ENCODE measurements at regions not wholly inside any gene's neighbourhood (a gene's known extent, or its start where the extent isn't known, plus 50 kb on each side); places are given as distances from the start of the nearest gene placed in this dataset.
"Not testable (repeated sequence)": the region's sequence is repeated elsewhere in the genome, so short reads cannot be mapped to it uniquely, and the experiment has no call there.

DNA sequence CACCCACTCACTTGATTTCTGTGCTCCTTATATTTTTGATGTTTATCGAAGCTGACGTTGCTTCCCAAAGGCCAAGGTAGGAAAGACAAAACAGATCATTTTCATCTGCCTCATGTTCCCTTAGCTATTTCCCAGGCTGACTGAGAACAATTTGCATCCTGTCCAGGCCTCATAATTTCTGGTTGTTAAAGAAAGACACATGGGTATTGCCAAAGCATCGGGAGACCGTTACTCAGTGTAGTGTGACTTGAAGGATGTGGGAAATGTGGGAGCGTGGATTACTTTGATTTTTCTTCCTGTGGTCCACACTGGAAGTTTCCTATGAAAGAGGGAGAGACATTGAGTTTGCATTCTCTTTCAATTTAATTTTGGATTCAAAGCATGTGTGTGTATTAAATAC lies 204.6 kb downstream of the TRIB2 start:
- no peak for DNase-seq (ENCODE audit: low read depth in 1 of 2, low spot score in 1 of 2)
- Histone ChIP-seq H3K27ac (replicated peaks) (no peak overlapping the region), H3K27me3 (ENCODE audit: insufficient read depth, poor library complexity, severe bottlenecking) (no peaks in the 10 kb centered on the region), H3K4me3 (replicated peaks; ENCODE audit: insufficient read depth, low read length) (no peak overlapping the region)
- TF ChIP-seq, protein P1, sequence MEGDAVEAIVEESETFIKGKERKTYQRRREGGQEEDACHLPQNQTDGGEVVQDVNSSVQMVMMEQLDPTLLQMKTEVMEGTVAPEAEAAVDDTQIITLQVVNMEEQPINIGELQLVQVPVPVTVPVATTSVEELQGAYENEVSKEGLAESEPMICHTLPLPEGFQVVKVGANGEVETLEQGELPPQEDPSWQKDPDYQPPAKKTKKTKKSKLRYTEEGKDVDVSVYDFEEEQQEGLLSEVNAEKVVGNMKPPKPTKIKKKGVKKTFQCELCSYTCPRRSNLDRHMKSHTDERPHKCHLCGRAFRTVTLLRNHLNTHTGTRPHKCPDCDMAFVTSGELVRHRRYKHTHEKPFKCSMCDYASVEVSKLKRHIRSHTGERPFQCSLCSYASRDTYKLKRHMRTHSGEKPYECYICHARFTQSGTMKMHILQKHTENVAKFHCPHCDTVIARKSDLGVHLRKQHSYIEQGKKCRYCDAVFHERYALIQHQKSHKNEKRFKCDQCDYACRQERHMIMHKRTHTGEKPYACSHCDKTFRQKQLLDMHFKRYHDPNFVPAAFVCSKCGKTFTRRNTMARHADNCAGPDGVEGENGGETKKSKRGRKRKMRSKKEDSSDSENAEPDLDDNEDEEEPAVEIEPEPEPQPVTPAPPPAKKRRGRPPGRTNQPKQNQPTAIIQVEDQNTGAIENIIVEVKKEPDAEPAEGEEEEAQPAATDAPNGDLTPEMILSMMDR (IDR thresholded peaks at IDR 0.05; ENCODE audit: insufficient read depth, low read length): no peak
- no peak for TF ChIP-seq GABPA (IDR thresholded peaks at IDR 0.05; ENCODE audit: low read depth)
- TF ChIP-seq, protein P2, sequence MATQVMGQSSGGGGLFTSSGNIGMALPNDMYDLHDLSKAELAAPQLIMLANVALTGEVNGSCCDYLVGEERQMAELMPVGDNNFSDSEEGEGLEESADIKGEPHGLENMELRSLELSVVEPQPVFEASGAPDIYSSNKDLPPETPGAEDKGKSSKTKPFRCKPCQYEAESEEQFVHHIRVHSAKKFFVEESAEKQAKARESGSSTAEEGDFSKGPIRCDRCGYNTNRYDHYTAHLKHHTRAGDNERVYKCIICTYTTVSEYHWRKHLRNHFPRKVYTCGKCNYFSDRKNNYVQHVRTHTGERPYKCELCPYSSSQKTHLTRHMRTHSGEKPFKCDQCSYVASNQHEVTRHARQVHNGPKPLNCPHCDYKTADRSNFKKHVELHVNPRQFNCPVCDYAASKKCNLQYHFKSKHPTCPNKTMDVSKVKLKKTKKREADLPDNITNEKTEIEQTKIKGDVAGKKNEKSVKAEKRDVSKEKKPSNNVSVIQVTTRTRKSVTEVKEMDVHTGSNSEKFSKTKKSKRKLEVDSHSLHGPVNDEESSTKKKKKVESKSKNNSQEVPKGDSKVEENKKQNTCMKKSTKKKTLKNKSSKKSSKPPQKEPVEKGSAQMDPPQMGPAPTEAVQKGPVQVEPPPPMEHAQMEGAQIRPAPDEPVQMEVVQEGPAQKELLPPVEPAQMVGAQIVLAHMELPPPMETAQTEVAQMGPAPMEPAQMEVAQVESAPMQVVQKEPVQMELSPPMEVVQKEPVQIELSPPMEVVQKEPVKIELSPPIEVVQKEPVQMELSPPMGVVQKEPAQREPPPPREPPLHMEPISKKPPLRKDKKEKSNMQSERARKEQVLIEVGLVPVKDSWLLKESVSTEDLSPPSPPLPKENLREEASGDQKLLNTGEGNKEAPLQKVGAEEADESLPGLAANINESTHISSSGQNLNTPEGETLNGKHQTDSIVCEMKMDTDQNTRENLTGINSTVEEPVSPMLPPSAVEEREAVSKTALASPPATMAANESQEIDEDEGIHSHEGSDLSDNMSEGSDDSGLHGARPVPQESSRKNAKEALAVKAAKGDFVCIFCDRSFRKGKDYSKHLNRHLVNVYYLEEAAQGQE (IDR thresholded peaks at IDR 0.05; ENCODE audit: insufficient replicate concordance, low read depth): no peak
- TF ChIP-seq SPI1 (IDR thresholded peaks at IDR 0.05; ENCODE audit: borderline replicate concordance, low read depth): no peak
- TF ChIP-seq POLR2AphosphoS5 (IDR thresholded peaks at IDR 0.05; ENCODE audit: low read depth): no peak

DNA sequence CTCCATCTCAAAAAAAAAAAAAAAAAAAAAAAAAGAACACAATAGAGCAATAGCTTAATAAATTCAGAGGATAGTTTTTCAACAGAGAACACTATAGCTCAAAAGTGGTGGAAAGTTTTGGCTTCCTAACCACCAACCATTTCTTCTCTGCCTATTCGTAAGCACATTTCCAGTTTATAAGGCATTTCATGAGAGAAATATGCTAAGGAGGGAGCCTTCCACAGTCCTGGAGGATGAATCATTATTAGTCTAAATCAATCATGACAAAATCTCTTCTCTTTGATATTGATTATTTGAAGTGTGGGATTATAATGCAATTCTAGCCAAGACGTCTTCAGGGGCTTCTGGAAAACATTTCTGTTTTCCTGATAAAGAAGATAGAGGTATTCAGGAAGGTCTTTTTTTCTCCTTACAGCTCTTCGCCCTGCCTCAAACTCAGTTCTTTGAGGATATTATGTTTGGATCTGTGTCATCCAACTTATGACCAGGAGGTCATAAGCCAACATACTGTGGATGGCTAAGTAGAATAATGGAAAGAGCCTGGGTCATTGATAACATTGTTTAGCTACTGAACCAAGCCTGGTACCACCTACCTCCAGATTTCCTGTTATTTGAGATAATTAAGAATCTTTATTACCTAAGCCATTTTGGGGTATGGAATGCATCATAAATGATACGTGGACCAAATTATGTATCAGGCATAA lies 207.3 kb downstream of the TRIB2 start:
- TF ChIP-seq, protein P1 (IDR thresholded peaks at IDR 0.05; ENCODE audit: insufficient read depth, low read length): no peak
- TF ChIP-seq SPI1 (IDR thresholded peaks at IDR 0.05; ENCODE audit: borderline replicate concordance, low read depth): no peak
- Histone ChIP-seq H3K4me3 (replicated peaks; ENCODE audit: insufficient read depth, low read length) (no peak overlapping the region), H3K27ac (replicated peaks) (no peak overlapping the region), H3K27me3 (ENCODE audit: insufficient read depth, poor library complexity, severe bottlenecking) (no peaks in the 10 kb centered on the region)
- no peak for DNase-seq (ENCODE audit: low read depth in 1 of 2, low spot score in 1 of 2)

DNA sequence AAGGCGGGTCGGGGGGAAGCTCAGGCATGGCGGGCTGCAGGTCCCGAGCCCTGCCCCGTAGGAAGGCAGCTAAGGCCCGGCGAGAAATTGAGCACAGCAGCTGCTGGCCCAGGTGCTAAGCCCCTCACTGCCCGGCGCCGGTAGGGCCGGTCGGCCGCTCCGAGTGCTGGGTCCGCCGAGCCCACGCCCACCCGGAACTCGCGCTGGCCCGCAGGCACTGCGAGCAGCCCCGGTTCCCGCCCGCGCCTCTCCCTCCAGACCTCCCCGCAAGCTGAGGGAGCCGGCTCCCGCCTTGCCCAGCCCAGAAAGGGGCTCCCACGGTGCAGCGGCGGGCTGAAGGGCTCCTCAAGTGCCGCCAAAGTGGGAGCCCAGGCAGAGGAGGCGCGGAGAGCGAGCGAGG lies 209.9 kb downstream of the TRIB2 start:
- not testable (repeated sequence) for DNase-seq (ENCODE audit: low read depth in 1 of 2, low spot score in 1 of 2); H3K4me3 ChIP-seq (replicated peaks; ENCODE audit: insufficient read depth, low read length); H3K27ac ChIP-seq (replicated peaks); H3K27me3 ChIP-seq (ENCODE audit: insufficient read depth, poor library complexity, severe bottlenecking)

GRCh38 chr2:12928197-12928774 lies 211.6 kb downstream of the TRIB2 start:
- Histone ChIP-seq H3K27ac (replicated peaks) (no peak overlapping the region), H3K4me3 (replicated peaks; ENCODE audit: insufficient read depth, low read length) (no peak overlapping the region), H3K27me3 (ENCODE audit: insufficient read depth, poor library complexity, severe bottlenecking) (no peaks in the 10 kb centered on the region)
- TF ChIP-seq GABPA (IDR thresholded peaks at IDR 0.05; ENCODE audit: low read depth): no peak
- no peak for TF ChIP-seq SPI1 (IDR thresholded peaks at IDR 0.05; ENCODE audit: borderline replicate concordance, low read depth)
- TF ChIP-seq POLR2AphosphoS5 (IDR thresholded peaks at IDR 0.05; ENCODE audit: low read depth): no peak
- TF ChIP-seq, protein P2 (IDR thresholded peaks at IDR 0.05; ENCODE audit: insufficient replicate concordance, low read depth): no peak
- TF ChIP-seq, protein P1 (IDR thresholded peaks at IDR 0.05; ENCODE audit: insufficient read depth, low read length): no peak
- no peak for DNase-seq (ENCODE audit: low read depth in 1 of 2, low spot score in 1 of 2)
